ENCODE measurements at regions not wholly inside any gene's neighbourhood (a gene's known extent, or its start where the extent isn't known, plus 50 kb on each side); places are given as distances from the start of the nearest gene placed in this dataset.

DNA sequence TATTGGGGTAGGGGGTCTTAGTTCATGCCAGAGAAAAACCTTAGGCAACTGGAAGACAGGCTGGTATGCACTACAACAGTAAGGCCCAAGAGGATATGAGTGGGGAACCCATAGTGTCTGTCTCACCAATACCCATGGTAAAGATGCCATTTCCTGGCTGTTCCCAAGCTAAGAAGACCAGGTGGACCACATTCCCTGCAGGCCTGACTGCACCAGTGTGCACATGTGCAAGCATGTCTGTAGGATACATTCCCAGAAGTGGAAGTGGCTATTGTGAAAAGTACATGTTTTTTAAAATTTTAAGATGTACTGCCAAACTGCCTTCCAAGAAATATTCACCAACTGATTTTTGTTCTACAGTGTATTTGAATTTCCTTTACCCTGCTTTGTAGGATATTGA is 207.3 kb upstream of the CTNNB1 start:
- Histone ChIP-seq H3K36me3 (no peaks in the 10 kb centered on the region), H3K27me3 (no peaks in the 10 kb centered on the region), H3K27ac (replicated peaks in 1 of 4) (no peak overlapping the region), H3K4me3 (no peak overlapping the region), H3K4me1 (peaks cover 6 to 11% (median 9%) of the 10 kb centered on the region in 4 donors), H3K9me3 (no peaks in the 10 kb centered on the region)
- no peak for TF ChIP-seq CTCF (IDR thresholded peaks at IDR 0.05)
- no peak for TF ChIP-seq EP300 (IDR thresholded peaks at IDR 0.05)
- TF ChIP-seq POLR2A (IDR thresholded peaks at IDR 0.05; ENCODE audit: low read depth), result no peak
- TF ChIP-seq POLR2AphosphoS5 (IDR thresholded peaks at IDR 0.05), result no peak
- DNase-seq (ENCODE audit: extremely low spot score), result no peak
- intact Hi-C loops (cut with DNase I), result no loop called here

- DNase-seq (ENCODE audit: extremely low spot score), result no peak
- no peak overlapping the region for H3K27ac ChIP-seq (replicated peaks in 1 of 4)
- no peaks in the 10 kb centered on the region for H3K36me3 ChIP-seq
- H3K27me3 ChIP-seq, result no peaks in the 10 kb centered on the region
- intact Hi-C loops (cut with DNase I), result no loop called here
- whole genome bisulfite sequencing, result 96% methylated on average over 1 of the region's 1 CpG
- peaks cover 6 to 13% (median 9%) of the 10 kb centered on the region in 4 donors for H3K4me1 ChIP-seq
- TF ChIP-seq EP300 (IDR thresholded peaks at IDR 0.05), result no peak
- TF ChIP-seq CTCF (IDR thresholded peaks at IDR 0.05), result no peak
- TF ChIP-seq POLR2A (IDR thresholded peaks at IDR 0.05; ENCODE audit: low read depth), result no peak
- TF ChIP-seq POLR2AphosphoS5 (IDR thresholded peaks at IDR 0.05), result no peak
- no peaks in the 10 kb centered on the region for H3K9me3 ChIP-seq
- H3K4me3 ChIP-seq, result no peak overlapping the region
Measured at GRCh38 chr3:40994611-40995010, 204.7 kb upstream of the CTNNB1 start.

DNA sequence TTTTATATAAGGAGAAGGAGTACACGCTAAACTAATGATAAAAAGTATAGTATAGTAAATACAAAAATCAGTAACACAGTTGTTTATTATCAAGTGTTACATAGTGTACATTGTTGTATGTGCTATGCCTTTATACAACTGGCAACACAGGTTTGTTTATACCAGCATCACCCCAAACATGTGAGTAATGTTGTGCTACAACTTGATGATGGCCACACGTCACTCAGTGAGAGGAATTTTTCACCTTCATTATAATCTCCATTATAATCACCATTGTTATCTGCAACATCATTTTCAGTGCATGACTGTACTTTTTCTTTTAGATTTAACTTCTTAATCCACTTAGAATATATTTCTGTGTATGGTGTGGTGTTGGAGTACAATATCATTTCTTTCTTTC is 204.0 kb upstream of the CTNNB1 start:
- peaks cover 8 to 13% (median 10%) of the 10 kb centered on the region in 4 donors for H3K4me1 ChIP-seq
- no peak for DNase-seq (ENCODE audit: extremely low spot score)
- intact Hi-C loops (cut with DNase I), result no loop called here

GRCh38 chr3:40996382-40996781 is 202.9 kb upstream of the CTNNB1 start:
- no peaks in the 10 kb centered on the region for H3K9me3 ChIP-seq
- intact Hi-C loops (cut with DNase I), result no loop called here
- H3K4me3 ChIP-seq, result no peak overlapping the region
- H3K27ac ChIP-seq (replicated peaks in 1 of 4), result no peak overlapping the region
- no peaks in the 10 kb centered on the region for H3K27me3 ChIP-seq
- TF ChIP-seq CTCF (IDR thresholded peaks at IDR 0.05) (no peak), EP300 (IDR thresholded peaks at IDR 0.05) (no peak), POLR2A (IDR thresholded peaks at IDR 0.05; ENCODE audit: low read depth) (no peak), POLR2AphosphoS5 (IDR thresholded peaks at IDR 0.05) (no peak)
- peaks cover 10 to 23% (median 13%) of the 10 kb centered on the region in 4 donors for H3K4me1 ChIP-seq
- 31% methylated on average over 5 of the region's 5 CpGs for WGBS
- H3K36me3 ChIP-seq, result no peaks in the 10 kb centered on the region
- DNase-seq (ENCODE audit: extremely low spot score), result no peak

More for the DNA sequence above, 204.0 kb upstream of the CTNNB1 start:
- TF ChIP-seq EP300 (IDR thresholded peaks at IDR 0.05), result no peak
- no peak for TF ChIP-seq POLR2A (IDR thresholded peaks at IDR 0.05; ENCODE audit: low read depth)
- TF ChIP-seq CTCF (IDR thresholded peaks at IDR 0.05), result no peak
- TF ChIP-seq POLR2AphosphoS5 (IDR thresholded peaks at IDR 0.05), result no peak
- Histone ChIP-seq H3K27ac (replicated peaks in 1 of 4) (no peak overlapping the region), H3K27me3 (no peaks in the 10 kb centered on the region), H3K9me3 (no peaks in the 10 kb centered on the region), H3K4me3 (no peak overlapping the region), H3K36me3 (no peaks in the 10 kb centered on the region)
- 93% methylated on average over 2 of the region's 2 CpGs for WGBS
